Cardiac fibroblast (primary cell): ENCODE measurements at regions not wholly inside any gene's neighbourhood (a gene's known extent, or its start where the extent isn't known, plus 50 kb on each side); places are given as distances from the start of the nearest gene placed in this dataset.

Experiments
- DNase-seq, 2 donors: peaks; one replicate each; pipeline versions ENCODE4 v3.0.0 to v3.0.0-alpha.2; 2010; ENCODE audit warnings: low read depth in 2 of 2
- H3K4me3 ChIP-seq, 2 donors: replicated peaks in 1 of 2; 1 replicate in 1 of 2; 2 replicates in 1 of 2; pipeline ENCODE4 v1.5.1; 2011; ENCODE audit warnings: low read depth in 2 of 2, low read length in 2 of 2, mild to moderate bottlenecking in 2 of 2, moderate library complexity in 1 of 2
- CTCF ChIP-seq: IDR thresholded peaks from one replicate; pipeline ENCODE4 v1.5.1; 2011; ENCODE audit warnings: low read depth, mild to moderate bottlenecking, low read length, inconsistent platforms

DNA sequence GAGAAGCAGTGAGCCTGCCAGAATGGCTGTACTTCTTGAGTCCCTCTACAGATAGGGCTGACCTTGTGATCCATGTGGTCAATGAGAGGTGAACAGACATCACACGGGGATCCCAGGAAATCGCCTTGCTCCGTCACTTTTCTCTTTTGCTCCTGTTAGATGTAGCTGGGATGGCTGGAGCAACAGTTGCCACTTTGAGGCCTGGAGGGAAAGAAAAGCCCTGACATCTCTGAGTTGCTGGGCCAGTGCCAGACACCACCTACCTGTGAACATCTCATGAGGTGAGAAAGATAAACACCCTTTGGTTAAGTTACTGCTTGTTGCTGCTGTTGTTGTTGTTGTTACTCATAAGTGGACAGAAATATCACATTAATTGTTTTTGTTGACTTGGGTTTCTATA, 840.3 kb downstream of the TBC1D22A start:
- DNase-seq: no peak
- no peak for TF ChIP-seq CTCF
- no peak overlapping the region for H3K4me3 ChIP-seq

GRCh38 chr22:47601666-47602065, 839.2 kb downstream of the TBC1D22A start:
- no peak overlapping the region for H3K4me3 ChIP-seq
- no peak for TF ChIP-seq CTCF
- DNase-seq: no peak

DNA sequence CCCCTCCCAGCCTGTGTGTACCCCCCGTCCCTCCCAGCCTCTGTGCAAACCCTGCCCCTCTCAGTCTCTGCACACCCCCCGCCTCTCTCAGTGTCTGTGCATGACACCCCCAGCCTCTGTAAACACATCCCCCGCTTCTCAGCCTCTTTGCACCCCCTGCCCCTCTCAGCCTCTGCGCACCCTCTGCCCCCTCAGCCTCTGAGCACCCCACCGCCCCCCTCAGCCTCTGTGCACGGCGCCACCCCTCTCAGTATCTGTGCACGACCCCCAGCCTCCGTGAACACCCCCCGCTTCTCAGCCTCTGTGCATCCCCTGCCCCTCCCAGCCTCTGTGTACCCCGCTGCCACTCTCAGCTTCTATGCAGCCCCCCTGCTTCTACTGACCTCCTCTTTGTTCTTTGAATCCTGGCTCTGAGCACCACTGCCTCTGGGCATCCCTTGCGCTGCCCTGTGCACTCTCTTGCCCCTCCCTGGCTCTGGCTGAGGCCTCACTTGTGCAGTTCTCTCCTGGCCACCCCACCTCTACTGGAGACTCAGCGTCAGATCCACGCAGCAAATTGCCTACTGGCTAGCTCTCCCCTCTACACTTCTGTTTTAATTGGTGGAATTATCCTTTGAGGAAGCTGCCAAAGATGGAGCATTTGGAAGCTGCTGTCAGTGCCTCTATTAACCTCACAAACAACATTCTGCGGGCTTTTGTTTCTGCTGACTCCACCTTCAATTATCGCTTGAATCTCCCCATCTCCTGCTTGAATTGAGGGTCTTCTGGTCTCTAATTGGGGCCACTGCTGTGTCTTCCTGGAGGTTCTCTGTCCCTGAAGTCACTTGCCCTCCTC, 838.6 kb downstream of the TBC1D22A start:
- no peak overlapping the region for H3K4me3 ChIP-seq
- TF ChIP-seq CTCF: no peak
- DNase-seq: no peak

GRCh38 chr22:47600281-47600680, 837.8 kb downstream of the TBC1D22A start:
- H3K4me3 ChIP-seq: no peak overlapping the region
- no peak for TF ChIP-seq CTCF
- DNase-seq: no peak

- DNase-seq: no peak
- H3K4me3 ChIP-seq: no peak overlapping the region
- TF ChIP-seq CTCF: no peak
Observed at GRCh38 chr22:47599753-47600152, 837.3 kb downstream of the TBC1D22A start.

DNA sequence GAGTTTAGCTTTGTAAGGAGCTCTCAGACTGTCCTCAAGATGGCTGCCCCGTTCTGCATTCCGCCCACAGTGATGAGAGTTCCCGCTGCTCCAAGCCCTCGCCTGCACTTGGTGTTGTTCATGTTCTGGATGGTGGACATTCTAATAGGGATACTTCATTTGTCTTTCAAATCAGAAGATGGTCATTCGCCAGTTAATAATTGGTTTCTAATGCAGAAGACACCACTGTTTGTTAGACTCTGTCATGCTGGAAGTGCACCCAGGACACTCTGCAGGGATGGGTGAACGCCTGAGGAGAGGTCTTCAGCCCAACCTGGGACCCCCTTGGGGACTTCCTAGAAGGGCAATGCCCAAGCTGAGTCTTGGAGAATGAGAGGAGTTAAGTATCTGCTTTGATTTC, 836.4 kb downstream of the TBC1D22A start:
- DNase-seq: no peak
- no peak overlapping the region for H3K4me3 ChIP-seq
- TF ChIP-seq CTCF: no peak

DNA sequence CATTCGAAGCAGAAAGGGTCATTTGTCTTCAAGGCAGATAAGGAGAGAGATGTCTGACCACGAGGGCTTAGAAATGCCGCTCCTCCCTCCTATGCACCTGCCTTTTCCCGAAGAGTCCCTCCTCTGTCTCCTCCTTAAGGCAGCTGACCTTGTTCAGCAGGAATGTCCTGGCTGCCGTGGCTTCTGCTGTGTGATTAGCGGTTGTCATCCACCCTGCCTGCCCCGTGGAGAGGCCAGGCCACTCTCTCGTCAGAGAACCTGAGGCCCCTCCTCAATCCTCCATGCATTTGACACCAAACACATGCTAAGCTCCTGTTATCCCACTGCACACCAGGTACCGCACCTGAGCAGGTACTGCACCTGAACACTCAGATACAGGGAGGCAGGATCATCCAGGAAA, 834.6 kb downstream of the TBC1D22A start:
- no peak for TF ChIP-seq CTCF
- no peak for DNase-seq
- H3K4me3 ChIP-seq: no peak overlapping the region
